ENCODE measurements at regions not wholly inside any gene's neighbourhood (a gene's known extent, or its start where the extent isn't known, plus 50 kb on each side); places are given as distances from the start of the nearest gene placed in this dataset.
"Not testable (repeated sequence)": the region's sequence is repeated elsewhere in the genome, so short reads cannot be mapped to it uniquely, and the experiment has no call there.

DNA sequence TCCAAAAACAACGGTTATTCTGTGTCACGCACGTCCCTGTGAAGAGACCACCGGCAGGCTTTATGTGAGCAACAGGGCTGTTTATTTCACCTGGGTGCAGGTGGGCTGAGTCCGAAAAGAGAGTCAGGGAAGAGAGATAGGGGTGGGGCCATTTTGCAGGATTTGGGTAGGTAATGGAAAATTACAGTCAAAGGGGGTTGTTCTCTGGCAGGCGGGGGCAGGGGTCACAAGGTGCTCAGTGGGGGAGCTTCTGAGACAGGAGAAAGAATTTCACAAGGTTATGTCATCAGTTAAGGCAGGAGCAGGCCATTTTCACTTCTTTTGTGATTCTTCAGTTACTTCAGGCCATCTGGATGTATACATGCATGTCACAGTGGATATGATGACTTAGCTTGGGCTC is 467.0 kb downstream of the PYDC2 start:
- not testable (repeated sequence) for TF ChIP-seq EP300 (IDR thresholded peaks at IDR 0.05; ENCODE audit: low read depth); POLR2AphosphoS5 (IDR thresholded peaks at IDR 0.05)

Data from transverse colon (tissue), 3 donors.